ENCODE measurements at regions not wholly inside any gene's neighbourhood (a gene's known extent, or its start where the extent isn't known, plus 50 kb on each side); places are given as distances from the start of the nearest gene placed in this dataset.

DNA sequence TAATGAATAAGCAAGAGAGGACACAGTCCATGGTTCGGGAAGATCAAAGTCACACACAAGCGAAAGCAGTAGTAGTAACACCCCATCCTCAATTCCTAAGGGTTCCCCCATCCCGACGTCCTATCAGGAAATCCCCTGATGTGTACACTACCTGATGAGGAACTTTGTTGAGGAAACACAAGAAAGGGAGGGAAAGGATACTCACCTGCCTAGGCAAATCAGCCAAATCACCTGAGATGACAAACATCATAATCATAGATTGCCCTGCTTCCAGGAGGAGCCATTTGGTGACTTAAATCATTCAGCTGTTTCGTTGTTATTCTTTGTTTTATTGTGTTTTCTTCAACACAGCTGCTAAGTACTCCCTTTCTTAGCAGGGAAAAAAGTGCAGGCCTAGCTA, 55.5 kb upstream of the SPOPL start:
- TF ChIP-seq, protein P1, sequence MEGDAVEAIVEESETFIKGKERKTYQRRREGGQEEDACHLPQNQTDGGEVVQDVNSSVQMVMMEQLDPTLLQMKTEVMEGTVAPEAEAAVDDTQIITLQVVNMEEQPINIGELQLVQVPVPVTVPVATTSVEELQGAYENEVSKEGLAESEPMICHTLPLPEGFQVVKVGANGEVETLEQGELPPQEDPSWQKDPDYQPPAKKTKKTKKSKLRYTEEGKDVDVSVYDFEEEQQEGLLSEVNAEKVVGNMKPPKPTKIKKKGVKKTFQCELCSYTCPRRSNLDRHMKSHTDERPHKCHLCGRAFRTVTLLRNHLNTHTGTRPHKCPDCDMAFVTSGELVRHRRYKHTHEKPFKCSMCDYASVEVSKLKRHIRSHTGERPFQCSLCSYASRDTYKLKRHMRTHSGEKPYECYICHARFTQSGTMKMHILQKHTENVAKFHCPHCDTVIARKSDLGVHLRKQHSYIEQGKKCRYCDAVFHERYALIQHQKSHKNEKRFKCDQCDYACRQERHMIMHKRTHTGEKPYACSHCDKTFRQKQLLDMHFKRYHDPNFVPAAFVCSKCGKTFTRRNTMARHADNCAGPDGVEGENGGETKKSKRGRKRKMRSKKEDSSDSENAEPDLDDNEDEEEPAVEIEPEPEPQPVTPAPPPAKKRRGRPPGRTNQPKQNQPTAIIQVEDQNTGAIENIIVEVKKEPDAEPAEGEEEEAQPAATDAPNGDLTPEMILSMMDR (IDR thresholded peaks at IDR 0.05) = no peak
- TF ChIP-seq POLR2AphosphoS5 (IDR thresholded peaks at IDR 0.05) = no peak

Measured in transverse colon (tissue), 4 donors.